ENCODE measurements at regions not wholly inside any gene's neighbourhood (a gene's known extent, or its start where the extent isn't known, plus 50 kb on each side); places are given as distances from the start of the nearest gene placed in this dataset.

GRCh38 chr2:9060819-9061218 lies 57.3 kb upstream of the MBOAT2 start:
- ChIA-PET CTCF (ENCODE audit: low intra/inter-chr PET ratio, low total read pairs) (no interaction called here), POLR2A (no interaction called here)
- Histone ChIP-seq H2AFZ (ENCODE audit: low read length) (no peak overlapping the region), H3K27ac (ENCODE audit: extremely low read length, insufficient read depth, low read length) (no peak overlapping the region), H3K4me2 (ENCODE audit: low read depth, low read length) (no peak overlapping the region), H3K36me3 (replicated peaks in 1 of 2; ENCODE audit: control insufficient read depth in 1 of 2, insufficient read depth in 2 of 2, low read length in 2 of 2) (no peaks in the 10 kb centered on the region), H3K4me3 (replicated peaks in 1 of 3; ENCODE audit: insufficient read depth in 1 of 3, low read depth in 2 of 3, low read length in 3 of 3) (no peak overlapping the region), H3K9me3 (ENCODE audit: low read length) (0 out of 2 replicates have a peak, but pooled peaks cover under 1% of the 10 kb centered on the region), H3K4me1 (ENCODE audit: insufficient read depth, low read length) (no peaks in the 10 kb centered on the region), H3K9ac (ENCODE audit: insufficient read depth, low read depth, low read length) (no peak overlapping the region), H3K79me2 (ENCODE audit: insufficient read depth, low read length) (no peaks in the 10 kb centered on the region), H3K27me3 (ENCODE audit: control insufficient read depth in 1 of 2, insufficient read depth in 2 of 2, low read length in 2 of 2) (peaks cover 0 to 13% of the 10 kb centered on the region in 2 experiments; a peak in 1 of 5 replicates), H4K20me1 (ENCODE audit: insufficient read depth, low read length) (no peaks in the 10 kb centered on the region)
- FAIRE-seq (no peak), ATAC-seq (no peak), DNase-seq (ENCODE audit: low spot score) (no peak)
- intact Hi-C loops (cut with micrococcal nuclease; ENCODE audit: unreplicated experiment) (no loop called here), in situ Hi-C loops (cut with HindIII; ENCODE audit: extremely low pct_ligation_motif_present, low pct_unique_long_range_greater_than_20kb) (no loop called here)
- WGBS (ENCODE audit: low lambda C conversion rate), result 6% methylated on average over 4 of the region's 4 CpGs
- no peak for TF ChIP-seq NCOA1 (CRISPR knock-in tag; IDR thresholded peaks at IDR 0.05)
- TF ChIP-seq CHD2 (IDR thresholded peaks at IDR 0.05; ENCODE audit: low read depth, low read length), result no peak
- TF ChIP-seq, protein P1, sequence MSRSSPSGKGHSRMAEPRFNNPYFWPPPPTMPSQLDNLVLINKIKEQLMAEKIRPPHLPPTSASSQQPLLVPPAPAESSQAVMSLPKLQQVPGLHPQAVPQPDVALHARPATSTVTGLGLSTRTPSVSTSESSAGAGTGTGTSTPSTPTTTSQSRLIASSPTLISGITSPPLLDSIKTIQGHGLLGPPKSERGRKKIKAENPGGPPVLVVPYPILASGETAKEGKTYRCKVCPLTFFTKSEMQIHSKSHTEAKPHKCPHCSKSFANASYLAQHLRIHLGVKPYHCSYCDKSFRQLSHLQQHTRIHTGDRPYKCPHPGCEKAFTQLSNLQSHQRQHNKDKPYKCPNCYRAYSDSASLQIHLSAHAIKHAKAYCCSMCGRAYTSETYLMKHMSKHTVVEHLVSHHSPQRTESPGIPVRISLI (CRISPR knock-in tag; IDR thresholded peaks at IDR 0.05; ENCODE audit: borderline replicate concordance), result no peak
- BruUV-seq (replicated peaks), result no TSS peak

GRCh38 chr2:9057939-9058761 lies 54.7 kb upstream of the MBOAT2 start:
- Histone ChIP-seq H3K27me3 (ENCODE audit: control insufficient read depth in 1 of 2, insufficient read depth in 2 of 2, low read length in 2 of 2) (peaks cover 0 to 13% of the 10 kb centered on the region in 2 experiments; a peak in 1 of 5 replicates), H3K4me2 (ENCODE audit: low read depth, low read length) (no peak overlapping the region), H3K4me3 (replicated peaks in 1 of 3; ENCODE audit: insufficient read depth in 1 of 3, low read depth in 2 of 3, low read length in 3 of 3) (no peak overlapping the region), H3K9me3 (ENCODE audit: low read length) (peaks cover 8% of the 10 kb centered on the region), H3K27ac (ENCODE audit: extremely low read length, insufficient read depth, low read length) (no peak overlapping the region), H3K36me3 (replicated peaks in 1 of 2; ENCODE audit: control insufficient read depth in 1 of 2, insufficient read depth in 2 of 2, low read length in 2 of 2) (no peaks in the 10 kb centered on the region), H4K20me1 (ENCODE audit: insufficient read depth, low read length) (no peaks in the 10 kb centered on the region), H2AFZ (ENCODE audit: low read length) (no peak overlapping the region), H3K9ac (ENCODE audit: insufficient read depth, low read depth, low read length) (no peak overlapping the region), H3K4me1 (ENCODE audit: insufficient read depth, low read length) (no peaks in the 10 kb centered on the region), H3K79me2 (ENCODE audit: insufficient read depth, low read length) (no peaks in the 10 kb centered on the region)
- DNase-seq (ENCODE audit: low spot score) (no peak), ATAC-seq (no peak), FAIRE-seq (no peak)
- in situ Hi-C loops (cut with HindIII; ENCODE audit: extremely low pct_ligation_motif_present, low pct_unique_long_range_greater_than_20kb), result no loop called here
- 19% methylated on average over 9 of the region's 9 CpGs for WGBS (ENCODE audit: low lambda C conversion rate)
- TF ChIP-seq IRF1 (CRISPR knock-in tag; IDR thresholded peaks at IDR 0.05; ENCODE audit: low read depth) (no peak), NCOR1 (IDR thresholded peaks at IDR 0.05; ENCODE audit: borderline replicate concordance, low read length) (no peak), ZNF569 (CRISPR knock-in tag; IDR thresholded peaks at IDR 0.05; ENCODE audit: borderline replicate concordance) (no peak), DNMT3B (CRISPR knock-in tag; conservative IDR thresholded peaks at IDR 0.05) (no peak), ZNF121 (CRISPR knock-in tag; IDR thresholded peaks at IDR 0.05) (no peak), FOSL1 (CRISPR knock-in tag; IDR thresholded peaks at IDR 0.05; ENCODE audit: borderline replicate concordance) (no peak), TRIM24 (CRISPR knock-in tag; IDR thresholded peaks at IDR 0.05) (no peak), ZC3H4 (CRISPR knock-in tag; IDR thresholded peaks at IDR 0.05; ENCODE audit: borderline replicate concordance) (no peak)
- TF ChIP-seq, protein P2, sequence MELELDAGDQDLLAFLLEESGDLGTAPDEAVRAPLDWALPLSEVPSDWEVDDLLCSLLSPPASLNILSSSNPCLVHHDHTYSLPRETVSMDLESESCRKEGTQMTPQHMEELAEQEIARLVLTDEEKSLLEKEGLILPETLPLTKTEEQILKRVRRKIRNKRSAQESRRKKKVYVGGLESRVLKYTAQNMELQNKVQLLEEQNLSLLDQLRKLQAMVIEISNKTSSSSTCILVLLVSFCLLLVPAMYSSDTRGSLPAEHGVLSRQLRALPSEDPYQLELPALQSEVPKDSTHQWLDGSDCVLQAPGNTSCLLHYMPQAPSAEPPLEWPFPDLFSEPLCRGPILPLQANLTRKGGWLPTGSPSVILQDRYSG (CRISPR knock-in tag; IDR thresholded peaks at IDR 0.05), result no peak
- intact Hi-C loops (cut with micrococcal nuclease; ENCODE audit: unreplicated experiment), result no loop called here
- no TSS peak for BruUV-seq (replicated peaks)
- CTCF ChIA-PET (ENCODE audit: low intra/inter-chr PET ratio, low total read pairs), result no interaction called here
- POLR2A ChIA-PET, result no interaction called here

All from HepG2 (cell line).